Hypothalamus (tissue), 51 donors: ENCODE measurements at regions not wholly inside any gene's neighbourhood (a gene's known extent, or its start where the extent isn't known, plus 50 kb on each side); places are given as distances from the start of the nearest gene placed in this dataset.

Source experiments
- DNase-seq, 51 donors: peaks; one replicate each; lab custom pipeline; 2025; lab: John Stamatoyannopoulos, UW

- no peak for DNase-seq
These were observed 162.0 kb upstream of the SYT6 start for GRCh38 chr1:114315631-114316030.

DNA sequence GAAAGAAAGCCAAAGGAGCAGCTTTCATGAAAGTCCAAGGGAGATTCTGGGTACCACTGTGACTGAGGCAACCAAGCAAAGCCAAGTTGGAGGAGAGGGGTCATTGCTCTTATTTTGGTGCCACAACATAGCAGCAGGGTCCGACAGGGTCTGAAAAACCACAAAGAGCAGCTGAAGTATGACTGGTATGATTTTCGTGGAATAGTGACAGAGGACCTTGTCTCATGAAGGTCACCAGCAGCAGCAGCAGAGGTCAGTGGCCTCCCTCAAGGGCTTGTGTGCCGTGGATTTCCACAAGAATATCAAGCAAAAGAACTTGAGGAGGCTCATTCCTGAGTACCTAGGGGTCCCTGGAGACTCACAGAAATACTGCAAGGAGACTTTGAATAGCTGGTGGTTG, 160.9 kb upstream of the SYT6 start:
- DNase-seq = no peak

- DNase-seq = no peak
These were observed 160.4 kb upstream of the SYT6 start for GRCh38 chr1:114314098-114314497.

DNA sequence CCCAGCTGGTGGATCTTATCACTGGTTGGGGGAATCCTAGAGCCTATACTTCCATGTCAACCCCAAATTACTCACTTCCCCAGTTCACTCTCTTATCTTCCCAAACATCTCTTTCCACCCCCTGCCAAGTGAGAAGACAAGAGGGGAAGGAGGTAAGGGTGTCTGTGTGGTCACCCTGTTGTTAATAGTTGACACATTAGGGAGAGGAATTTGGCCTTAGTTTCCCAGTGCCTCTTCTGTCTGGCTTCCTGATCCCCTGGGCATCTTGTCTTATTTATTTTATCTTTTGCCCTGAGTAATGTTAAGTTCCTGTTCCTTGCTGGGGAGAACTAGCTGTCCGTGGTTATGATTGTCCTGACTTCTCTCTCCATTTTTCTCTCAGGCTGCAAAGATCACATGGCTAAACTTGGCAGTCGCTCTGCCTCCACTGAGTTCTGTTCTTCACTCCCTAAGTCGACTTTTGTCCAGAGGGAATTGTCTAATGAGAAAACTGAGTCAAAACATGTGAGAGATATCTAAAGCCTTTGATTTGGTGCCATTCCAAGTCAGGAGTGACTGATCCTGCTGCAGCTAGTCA, 157.1 kb upstream of the SYT6 start:
- DNase-seq = no peak

DNA sequence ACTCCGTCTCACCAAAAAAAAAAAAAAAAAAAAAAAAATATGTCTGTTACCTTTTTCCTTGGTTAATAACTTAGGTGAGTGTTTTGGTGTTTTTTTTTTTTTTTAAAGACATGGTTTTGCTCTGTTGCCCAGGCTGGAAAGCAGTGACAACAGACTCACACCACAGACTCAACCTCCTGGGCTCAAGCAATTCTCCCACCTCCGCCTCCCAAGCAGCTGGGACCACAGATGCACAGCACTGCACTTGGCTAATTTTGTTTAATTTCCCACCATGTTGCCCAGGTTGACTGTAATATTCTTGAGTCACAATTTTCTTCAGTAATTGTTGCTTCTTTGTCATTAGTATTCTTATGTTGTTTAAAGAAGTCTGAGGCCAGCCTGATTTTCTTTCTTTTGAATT, 149.2 kb upstream of the SYT6 start:
- DNase-seq = no peak

DNA sequence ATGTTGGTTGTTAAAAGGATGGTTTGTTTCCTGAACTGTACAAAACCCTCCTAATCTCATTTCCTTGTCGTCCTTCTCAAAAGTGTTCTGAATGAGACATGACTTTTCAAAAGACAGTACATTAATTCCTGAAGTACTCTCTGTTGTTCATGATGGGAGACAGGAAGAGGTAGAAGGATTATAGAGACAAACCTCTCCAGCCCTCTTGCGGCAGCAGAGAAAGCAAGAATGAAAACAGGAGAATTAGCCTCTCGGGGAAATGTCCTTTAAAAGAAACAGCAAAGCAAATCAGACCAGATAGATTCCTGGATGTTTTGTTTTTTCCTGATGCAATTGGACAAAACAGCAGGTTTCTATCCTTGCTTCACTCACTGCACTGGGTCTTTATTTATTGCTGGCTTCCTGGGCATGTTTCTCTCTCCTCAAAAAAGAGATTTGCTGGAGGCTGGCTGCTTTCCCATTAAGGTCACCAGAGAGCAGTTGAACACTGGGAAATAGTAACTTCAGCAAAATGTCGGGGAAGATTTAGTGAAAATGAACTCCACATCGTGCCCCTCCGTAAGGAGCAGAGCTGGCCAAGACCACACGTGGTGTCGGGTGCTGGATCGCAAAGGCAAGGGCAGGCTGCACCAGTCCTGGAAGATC, 145.8 kb upstream of the SYT6 start:
- DNase-seq = no peak

GRCh38 chr1:114298008-114298407, 144.3 kb upstream of the SYT6 start:
- no peak for DNase-seq

GRCh38 chr1:114296413-114296812, 142.7 kb upstream of the SYT6 start:
- no peak for DNase-seq

- no peak for DNase-seq
These were observed 141.7 kb upstream of the SYT6 start for GRCh38 chr1:114295321-114295720.

- DNase-seq = no peak
These were observed 139.2 kb upstream of the SYT6 start for GRCh38 chr1:114292835-114293234.

DNA sequence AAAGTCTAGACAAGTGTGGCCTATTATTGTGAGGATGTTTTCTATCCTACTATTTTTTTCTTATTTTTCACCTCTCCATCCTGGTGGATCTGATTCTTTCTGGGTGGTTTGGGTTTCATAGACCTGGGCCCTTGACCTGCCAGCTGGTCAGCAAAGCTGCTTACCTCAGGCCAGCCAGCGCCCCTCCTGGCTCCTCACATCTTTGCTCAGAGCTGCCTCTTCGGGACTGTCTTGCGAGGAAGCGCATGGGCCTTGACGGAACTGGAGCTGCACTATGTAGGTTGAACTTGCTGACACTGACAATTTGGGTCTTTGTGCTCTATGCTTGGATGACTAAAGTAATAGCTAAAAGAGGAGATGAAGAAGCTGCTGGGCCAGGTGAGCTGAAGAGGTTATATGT, 138.5 kb upstream of the SYT6 start:
- DNase-seq = no peak

DNA sequence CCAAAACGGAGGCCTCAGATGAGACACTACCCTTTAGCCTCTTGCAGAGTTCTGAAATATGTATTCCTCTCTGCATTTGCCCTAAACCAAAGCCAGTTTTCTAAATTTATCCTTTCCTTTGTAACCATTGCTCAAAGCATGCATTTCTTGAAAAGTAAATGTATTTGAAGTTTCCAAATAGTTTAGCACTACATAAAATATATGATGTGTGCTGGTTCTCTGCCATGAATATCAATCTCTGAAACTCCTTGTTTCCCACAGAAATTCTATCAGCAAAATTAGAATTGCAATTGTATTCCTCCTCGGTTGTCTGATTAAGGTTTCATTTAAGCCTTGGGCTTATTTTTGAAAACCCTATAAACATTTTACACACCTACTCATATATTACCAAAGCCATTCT, 137.1 kb upstream of the SYT6 start:
- DNase-seq = no peak

GRCh38 chr1:114290341-114290740, 136.7 kb upstream of the SYT6 start:
- DNase-seq = no peak

GRCh38 chr1:114289824-114290223, 136.2 kb upstream of the SYT6 start:
- DNase-seq = no peak

GRCh38 chr1:114289306-114289705, 135.6 kb upstream of the SYT6 start:
- peak in 6 of 51 donors; percentile 2 to 14 (median 9) for DNase-seq

GRCh38 chr1:114286960-114287359, 133.3 kb upstream of the SYT6 start:
- DNase-seq = no peak

- DNase-seq = no peak
These were observed 132.5 kb upstream of the SYT6 start for GRCh38 chr1:114286179-114286578.

- DNase-seq = peak; percentile 3 to 95 (median 59)
These were observed 129.2 kb upstream of the SYT6 start for GRCh38 chr1:114282751-114283403.

GRCh38 chr1:114278911-114279310, 125.2 kb upstream of the SYT6 start:
- no peak for DNase-seq

GRCh38 chr1:114278430-114278829, 124.8 kb upstream of the SYT6 start:
- DNase-seq = no peak

GRCh38 chr1:114274621-114275317, 121.1 kb upstream of the SYT6 start:
- DNase-seq = peak in 5 of 51 donors; percentile 1 to 14 (median 6)

DNA sequence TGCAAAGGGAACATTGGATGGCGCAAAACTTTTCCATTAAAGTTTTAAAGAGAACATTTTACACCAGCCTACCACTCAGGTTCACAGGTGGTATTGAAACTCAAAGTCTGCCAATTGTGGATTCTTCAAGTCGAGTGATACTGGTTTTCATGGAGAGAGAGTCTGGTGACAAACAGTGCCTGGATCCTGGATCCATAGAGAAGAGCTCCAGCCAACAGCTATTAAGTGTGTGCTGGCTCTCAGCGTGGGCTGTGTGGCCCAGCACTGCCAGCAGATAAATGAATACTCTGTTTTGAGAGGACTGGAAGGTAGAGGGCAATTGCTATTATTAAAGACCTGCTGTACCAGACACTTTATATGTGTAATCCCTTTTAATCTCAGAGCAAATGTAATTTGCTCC, 118.9 kb upstream of the SYT6 start:
- no peak for DNase-seq
